H9 (cell line): ENCODE measurements at regions not wholly inside any gene's neighbourhood (a gene's known extent, or its start where the extent isn't known, plus 50 kb on each side); places are given as distances from the start of the nearest gene placed in this dataset.
"Not testable (repeated sequence)": the region's sequence is repeated elsewhere in the genome, so short reads cannot be mapped to it uniquely, and the experiment has no call there.

Source experiments
- DNase-seq: peaks from one replicate; pipeline ENCODE4 v3.0.0-alpha.2; 2017
- H2AFZ ChIP-seq: one replicate; pipeline ENCODE4 v1.6.1; 2013; ENCODE audit warnings: mild to moderate bottlenecking, low read length, control low read depth, moderate library complexity
- H2AK5ac ChIP-seq: 2 replicates; pipeline ENCODE4 v1.6.1; 2013; ENCODE audit warnings: low read length, control low read depth, mixed read lengths; ENCODE audit not compliant: insufficient read length
- H2BK120ac ChIP-seq: one replicate; pipeline ENCODE4 v1.6.1; 2013; ENCODE audit warnings: low read depth, mild to moderate bottlenecking, low read length, control low read depth, inconsistent platforms; ENCODE audit not compliant: poor library complexity, severe bottlenecking
- H2BK12ac ChIP-seq: 2 replicates; pipeline ENCODE4 v1.6.1; 2013; ENCODE audit warnings: low read length, control low read depth, mixed read lengths, low read depth; ENCODE audit not compliant: insufficient read length
- H2BK15ac ChIP-seq: 2 replicates; pipeline ENCODE4 v1.6.1; 2013; ENCODE audit warnings: low read depth, low read length, control low read depth
- H2BK20ac ChIP-seq: one replicate; pipeline ENCODE4 v1.6.1; 2013; ENCODE audit warnings: low read depth, mild to moderate bottlenecking, low read length, control low read depth, inconsistent platforms; ENCODE audit not compliant: poor library complexity, severe bottlenecking
- H2BK5ac ChIP-seq: 2 replicates; pipeline ENCODE4 v1.6.1; 2013; ENCODE audit warnings: low read length, control low read depth, mixed read lengths; ENCODE audit not compliant: insufficient read length
- H3K14ac ChIP-seq: 2 replicates; pipeline ENCODE4 v1.6.1; 2013; ENCODE audit warnings: low read length, control low read depth; ENCODE audit not compliant: insufficient read depth
- H3K18ac ChIP-seq: 2 replicates; pipeline ENCODE4 v1.6.1; 2013; ENCODE audit warnings: low read depth, mild to moderate bottlenecking, mixed read lengths, low read length, control low read depth; ENCODE audit not compliant: insufficient read length
- H3K23ac ChIP-seq: 2 replicates; pipeline ENCODE4 v1.6.1; 2013; ENCODE audit warnings: low read length, control low read depth, mixed read lengths, low read depth; ENCODE audit not compliant: insufficient read length
- H3K23me2 ChIP-seq: 2 replicates; pipeline ENCODE4 v1.6.1; 2013; ENCODE audit warnings: low read depth, mild to moderate bottlenecking, mixed read lengths, low read length, control low read depth; ENCODE audit not compliant: insufficient read length, poor library complexity, severe bottlenecking
- H3K27ac ChIP-seq: 2 replicates; pipeline ENCODE4 v1.5.1; 2013; ENCODE audit warnings: low read length, control low read depth, mixed read lengths, low read depth; ENCODE audit not compliant: insufficient read length
- H3K27me3 ChIP-seq: 2 replicates; pipeline ENCODE4 v1.6.1; 2013; ENCODE audit warnings: low read length, control low read depth, inconsistent platforms; ENCODE audit not compliant: insufficient read depth
- H3K4ac ChIP-seq: 2 replicates; pipeline ENCODE4 v1.6.1; 2013; ENCODE audit warnings: low read depth, mild to moderate bottlenecking, control low read depth, inconsistent platforms, low read length, moderate library complexity
- H3K4me1 ChIP-seq: 2 replicates; pipeline ENCODE4 v1.6.1; 2013; ENCODE audit warnings: low read length, control low read depth, inconsistent platforms; ENCODE audit not compliant: insufficient read depth
- H3K4me2 ChIP-seq: 2 replicates; pipeline ENCODE4 v1.6.1; 2013; ENCODE audit warnings: low read length, control low read depth, mixed read lengths; ENCODE audit not compliant: insufficient read length, insufficient read depth
- H3K56ac ChIP-seq: 2 replicates; pipeline ENCODE4 v1.6.1; 2013; ENCODE audit warnings: low read depth, mild to moderate bottlenecking, mixed read lengths, low read length, control low read depth; ENCODE audit not compliant: insufficient read length
- H3K79me1 ChIP-seq: 2 replicates; pipeline ENCODE4 v1.6.1; 2013; ENCODE audit warnings: low read depth, mild to moderate bottlenecking, moderate library complexity, low read length, control low read depth, inconsistent platforms; ENCODE audit not compliant: insufficient read depth, poor library complexity, severe bottlenecking
- H3K79me2 ChIP-seq: 2 replicates; pipeline ENCODE4 v1.6.1; 2013; ENCODE audit warnings: low read length, control low read depth, inconsistent platforms; ENCODE audit not compliant: insufficient read depth
- H3K9ac ChIP-seq: 2 replicates; pipeline ENCODE4 v1.6.1; 2013; ENCODE audit warnings: low read length, control low read depth, mixed read lengths; ENCODE audit not compliant: insufficient read length; ENCODE audit errors: extremely low read depth
- H3K9me3 ChIP-seq: one replicate; pipeline ENCODE4 v1.6.1; 2013; ENCODE audit warnings: low read depth, low read length, inconsistent platforms; ENCODE audit not compliant: control insufficient read depth
- H3T11ph ChIP-seq: one replicate; pipeline ENCODE4 v1.6.1; 2013; ENCODE audit warnings: mild to moderate bottlenecking, low read length, control low read depth, inconsistent platforms
- H4K20me1 ChIP-seq: one replicate; pipeline ENCODE4 v1.6.1; 2013; ENCODE audit not compliant: control insufficient read depth, insufficient read length, insufficient read depth
- H4K5ac ChIP-seq: 2 replicates; pipeline ENCODE4 v1.6.1; 2013; ENCODE audit warnings: low read depth, mild to moderate bottlenecking, mixed read lengths, low read length, control low read depth; ENCODE audit not compliant: insufficient read length
- H4K8ac ChIP-seq: replicated peaks from 2 replicates; pipeline ENCODE4 v1.6.1; 2013; ENCODE audit warnings: low read length, control low read depth, mixed read lengths, low read depth; ENCODE audit not compliant: insufficient read length
- H4K91ac ChIP-seq: 2 replicates; pipeline ENCODE4 v1.6.1; 2013; ENCODE audit warnings: low read depth, mild to moderate bottlenecking, moderate library complexity, mixed read lengths, low read length, control low read depth; ENCODE audit not compliant: insufficient read length
- H3K27ac Mint-ChIP-seq, 3 experiments: 2 replicates in 2 of 3; 3 replicates in 1 of 3; pipeline ENCODE4 v1.8.0; 2020 to 2021; ENCODE audit warnings: mixed read lengths in 3 of 3, mild to moderate bottlenecking in 1 of 3, moderate library complexity in 1 of 3
- H3K27me3 Mint-ChIP-seq: 2 replicates; pipeline ENCODE4 v1.8.0; 2021; ENCODE audit warnings: low read depth, mild to moderate bottlenecking, moderate library complexity, mixed read lengths
- H3K36me3 Mint-ChIP-seq, 3 experiments: 2 replicates in 2 of 3; 3 replicates in 1 of 3; pipeline ENCODE4 v1.8.0; 2020 to 2021; ENCODE audit warnings: low read depth in 3 of 3, mixed read lengths in 3 of 3; ENCODE audit not compliant: insufficient read depth in 1 of 3
- H3K4me1 Mint-ChIP-seq, 2 experiments: 2 replicates each; pipeline ENCODE4 v1.8.0; 2020; ENCODE audit warnings: mixed read lengths in 2 of 2
- H3K4me3 Mint-ChIP-seq, 2 experiments: 2 replicates in 1 of 2; 3 replicates in 1 of 2; pipeline ENCODE4 v1.8.0; 2020 to 2021; ENCODE audit warnings: mild to moderate bottlenecking in 2 of 2, mixed read lengths in 2 of 2, moderate library complexity in 1 of 2
- H3K9me3 Mint-ChIP-seq, 2 experiments: 2 replicates in 1 of 2; 3 replicates in 1 of 2; pipeline ENCODE4 v1.8.0; 2020; ENCODE audit warnings: mild to moderate bottlenecking in 2 of 2, mixed read lengths in 2 of 2, moderate library complexity in 1 of 2
- CTCF ChIP-seq: fragments of 200-600 bp; sonication (generic); conservative IDR thresholded peaks from 3 replicates; pipeline ENCODE4 v1.8.0; 2021; ENCODE audit warnings: antibody characterized with exemption, mild to moderate bottlenecking
- WGBS: extraction: QIAGEN DNeasy Blood & Tissue Kit; methylation state at CpG from one replicate; pipeline ENCODE4 v1.1.7; 2013; ENCODE audit warnings: missing lambda C conversion rate, low lambda C conversion rate, mixed read lengths; ENCODE audit not compliant: insufficient read length; ENCODE audit errors: extremely low coverage; 5-methylcytosine and 5-hydroxymethylcytosine counted together

- no peak overlapping the region for H3K18ac ChIP-seq
- no peak overlapping the region for H3K14ac ChIP-seq
- H4K91ac ChIP-seq: no peak overlapping the region
- no peaks in the 10 kb centered on the region for H4K20me1 ChIP-seq
- no peak overlapping the region for H2BK20ac ChIP-seq
- no peak overlapping the region for H3K27ac Mint-ChIP-seq
- no peak overlapping the region for H3K4me3 Mint-ChIP-seq
- H3K4me2 ChIP-seq: no peak overlapping the region
- H3K23ac ChIP-seq: no peak overlapping the region
- H4K5ac ChIP-seq: no peak overlapping the region
- H2AFZ ChIP-seq: no peak overlapping the region
- no peaks in the 10 kb centered on the region for H3K79me2 ChIP-seq
- H3K4ac ChIP-seq: no peak overlapping the region
- no peak overlapping the region for H2BK12ac ChIP-seq
- no peaks in the 10 kb centered on the region for H3K27me3 Mint-ChIP-seq
- no peak overlapping the region for H3K27ac ChIP-seq
- no peak for TF ChIP-seq CTCF
- H3K4me1 Mint-ChIP-seq: no peaks in the 10 kb centered on the region
- H3K79me1 ChIP-seq: no peaks in the 10 kb centered on the region
- H3K9me3 Mint-ChIP-seq: peaks cover 17 to 19% of the 10 kb centered on the region in 2 experiments
- peaks cover 2 to 17% (median 8%) of the 10 kb centered on the region in 3 experiments for H3K36me3 Mint-ChIP-seq
- H3K9me3 ChIP-seq: no peaks in the 10 kb centered on the region
- H3K4me1 ChIP-seq: no peaks in the 10 kb centered on the region
- H2BK5ac ChIP-seq: no peak overlapping the region
- H2AK5ac ChIP-seq: no peak overlapping the region
- H3T11ph ChIP-seq: no peak overlapping the region
- no CpG with 5 or more reads among the region's 9 CpGs for WGBS
- no peak overlapping the region for H2BK15ac ChIP-seq
- H2BK120ac ChIP-seq: no peak overlapping the region
- DNase-seq: no peak
- no peak overlapping the region for H3K56ac ChIP-seq
- no peaks in the 10 kb centered on the region for H3K23me2 ChIP-seq
- no peak overlapping the region for H4K8ac ChIP-seq
- H3K9ac ChIP-seq: no peak overlapping the region
- H3K27me3 ChIP-seq: no peaks in the 10 kb centered on the region
Observed at GRCh38 chr7:46047581-46047980, 126.5 kb upstream of the IGFBP3 start.

GRCh38 chr7:46043338-46043737 is 122.3 kb upstream of the IGFBP3 start:
- not testable (repeated sequence) for H2AK5ac ChIP-seq, H3K27me3 Mint-ChIP-seq, H3K4me1 ChIP-seq, H3K18ac ChIP-seq, H4K91ac ChIP-seq, H2BK20ac ChIP-seq, H2BK15ac ChIP-seq, H4K20me1 ChIP-seq, H2BK120ac ChIP-seq, H3K27ac Mint-ChIP-seq, H3K79me1 ChIP-seq, H2BK5ac ChIP-seq, H3K4me3 Mint-ChIP-seq, H3K23me2 ChIP-seq, H4K5ac ChIP-seq, H3T11ph ChIP-seq, DNase-seq, H3K4me1 Mint-ChIP-seq, H2BK12ac ChIP-seq, H3K79me2 ChIP-seq, H3K9me3 ChIP-seq, H4K8ac ChIP-seq, H3K23ac ChIP-seq, H2AFZ ChIP-seq, H3K4me2 ChIP-seq, H3K9ac ChIP-seq, H3K4ac ChIP-seq, H3K27me3 ChIP-seq, H3K56ac ChIP-seq, H3K27ac ChIP-seq, H3K14ac ChIP-seq
- no CpG with 5 or more reads among the region's 6 CpGs for WGBS
- Mint-ChIP-seq H3K9me3 (peaks cover 17% of the 10 kb centered on the region in 2 experiments), H3K36me3 (peaks cover 2 to 17% (median 8%) of the 10 kb centered on the region in 3 experiments)
